ENCODE measurements at regions not wholly inside any gene's neighbourhood (a gene's known extent, or its start where the extent isn't known, plus 50 kb on each side); places are given as distances from the start of the nearest gene placed in this dataset.

GRCh38 chr5:174317256-174317894, 271.9 kb downstream of the NSG2 start (continued):
- TF ChIP-seq KDM4A (IDR thresholded peaks at IDR 0.05; ENCODE audit: low read depth, low read length, severe bottlenecking) (no peak), JUND (IDR thresholded peaks at IDR 0.05; ENCODE audit: low read length) (no peak), SIN3A (conservative IDR thresholded peaks at IDR 0.05 in 1 of 2, IDR thresholded peaks at IDR 0.05 in 1 of 2; ENCODE audit: low read depth in 1 of 2, low read length in 2 of 2) (no peak)
